ENCODE measurements at regions not wholly inside any gene's neighbourhood (a gene's known extent, or its start where the extent isn't known, plus 50 kb on each side); places are given as distances from the start of the nearest gene placed in this dataset.

GRCh38 chr12:127711108-127711507, 555.9 kb upstream of the TMEM132C start (continued):
- TF ChIP-seq RBBP5 (IDR thresholded peaks at IDR 0.05; ENCODE audit: borderline replicate concordance, low read depth, low read length) (no peak), SRF (IDR thresholded peaks at IDR 0.05; ENCODE audit: low read depth, low read length) (no peak), CTCF (IDR thresholded peaks at IDR 0.05; ENCODE audit: control extremely low read depth in 1 of 3, insufficient read depth in 1 of 3, low read depth in 1 of 3, low read length in 3 of 3) (peak; percentile 74 to 79 (median 76)), ZNF274 (IDR thresholded peaks at IDR 0.05; ENCODE audit: borderline replicate concordance, extremely low read depth, low read length) (no peak), ATF2 (IDR thresholded peaks at IDR 0.05; ENCODE audit: low read length) (no peak), JUN (IDR thresholded peaks at IDR 0.05; ENCODE audit: low read depth, low read length) (no peak), TEAD4 (IDR thresholded peaks at IDR 0.05; ENCODE audit: low read depth, low read length) (no peak), HDAC6 (IDR thresholded peaks at IDR 0.05; ENCODE audit: low read depth, low read length) (no peak), JUND (IDR thresholded peaks at IDR 0.05; ENCODE audit: low read length) (no peak), CREB1 (IDR thresholded peaks at IDR 0.05) (0 out of 2 replicates have a peak, but pooled peaks have one; percentile 7), MAX (IDR thresholded peaks at IDR 0.05) (no peak), CTBP2 (IDR thresholded peaks at IDR 0.05; ENCODE audit: borderline replicate concordance, insufficient read depth, insufficient read length, low read length) (no peak)
